ENCODE measurements at regions not wholly inside any gene's neighbourhood (a gene's known extent, or its start where the extent isn't known, plus 50 kb on each side); places are given as distances from the start of the nearest gene placed in this dataset.
"Not testable (repeated sequence)": the region's sequence is repeated elsewhere in the genome, so short reads cannot be mapped to it uniquely, and the experiment has no call there.

DNA sequence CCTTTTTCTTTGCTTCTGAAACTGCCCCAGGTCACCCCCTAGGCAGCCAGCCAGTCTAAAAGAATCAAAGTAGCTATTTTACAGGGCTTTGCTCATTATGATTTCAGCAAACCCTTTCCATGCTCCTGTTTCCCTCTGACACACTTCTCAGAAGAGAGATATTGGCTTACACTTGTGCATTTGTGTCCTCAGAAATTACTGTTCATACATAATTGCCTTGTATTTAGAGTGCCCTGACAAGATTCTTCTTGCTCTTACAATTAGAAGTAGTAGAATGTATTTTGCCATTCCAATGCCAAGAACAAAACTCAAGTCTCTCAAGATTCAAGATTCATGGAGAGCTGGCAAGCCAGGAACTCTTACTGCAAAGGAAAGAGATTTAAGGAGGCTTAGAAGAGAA, 531.0 kb upstream of the ZFP42 start:
- DNase-seq = no peak

- DNase-seq = no peak
Observed at GRCh38 chr4:187467224-187467623, 528.3 kb upstream of the ZFP42 start.

DNA sequence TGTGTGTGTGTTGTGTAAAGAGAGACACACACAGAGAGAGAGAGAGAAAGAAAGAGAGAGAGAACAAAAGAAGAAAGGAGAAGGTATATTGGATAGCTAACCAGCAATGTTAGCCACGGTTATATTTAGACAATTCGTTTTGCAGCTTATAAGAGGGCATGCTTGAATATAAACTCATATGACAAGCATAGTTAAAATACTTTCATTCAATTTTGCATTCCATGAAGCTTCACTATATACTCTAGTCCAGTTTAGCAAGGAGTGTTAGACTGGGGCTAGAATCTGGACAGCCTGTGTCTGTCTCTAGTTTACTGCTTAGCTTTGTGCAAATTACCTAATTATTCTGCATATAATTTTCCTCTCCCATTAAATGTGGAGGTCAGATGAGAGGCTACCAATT, 525.9 kb upstream of the ZFP42 start:
- DNase-seq = no peak

DNA sequence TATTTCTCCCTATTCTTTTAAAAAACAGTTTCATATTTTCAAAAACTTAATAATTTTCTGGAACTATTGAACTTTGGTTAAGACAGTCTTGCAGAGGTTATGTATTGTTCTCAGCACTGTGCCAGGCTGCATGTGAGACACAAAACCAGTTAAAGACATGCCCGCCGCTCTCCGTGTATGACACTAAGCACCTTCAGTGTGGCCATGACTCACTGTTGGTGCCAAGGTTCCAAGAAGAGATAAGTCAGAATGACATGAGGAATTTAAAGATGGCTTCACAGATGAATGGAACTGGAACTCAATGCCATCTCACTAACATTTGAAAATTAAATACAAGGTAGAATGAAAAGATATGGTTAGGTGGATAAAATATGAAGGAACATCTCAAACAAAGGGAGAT, 525.5 kb upstream of the ZFP42 start:
- DNase-seq = no peak

DNA sequence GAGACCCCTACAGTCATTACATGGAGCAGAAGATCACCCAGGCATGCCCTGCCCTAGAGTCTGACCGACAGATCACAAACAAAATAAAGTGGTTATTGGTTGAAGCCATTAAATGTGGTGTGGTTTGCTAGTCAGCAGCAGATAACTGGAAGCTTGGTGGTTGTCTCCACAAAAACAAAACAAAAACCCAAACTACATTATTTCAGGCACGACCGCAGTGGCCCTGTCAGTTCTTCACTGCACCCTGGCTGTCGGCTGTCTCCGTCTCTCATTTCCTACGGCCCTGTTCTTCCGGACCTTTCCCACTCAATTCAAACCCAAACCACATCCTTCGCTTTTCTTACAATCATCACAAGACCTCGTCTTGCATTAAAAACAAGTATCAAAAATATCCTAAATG, 521.3 kb upstream of the ZFP42 start:
- DNase-seq = no peak

GRCh38 chr4:187475901-187476300, 519.7 kb upstream of the ZFP42 start:
- no peak for DNase-seq

GRCh38 chr4:187477224-187477623, 518.3 kb upstream of the ZFP42 start:
- DNase-seq = no peak

DNA sequence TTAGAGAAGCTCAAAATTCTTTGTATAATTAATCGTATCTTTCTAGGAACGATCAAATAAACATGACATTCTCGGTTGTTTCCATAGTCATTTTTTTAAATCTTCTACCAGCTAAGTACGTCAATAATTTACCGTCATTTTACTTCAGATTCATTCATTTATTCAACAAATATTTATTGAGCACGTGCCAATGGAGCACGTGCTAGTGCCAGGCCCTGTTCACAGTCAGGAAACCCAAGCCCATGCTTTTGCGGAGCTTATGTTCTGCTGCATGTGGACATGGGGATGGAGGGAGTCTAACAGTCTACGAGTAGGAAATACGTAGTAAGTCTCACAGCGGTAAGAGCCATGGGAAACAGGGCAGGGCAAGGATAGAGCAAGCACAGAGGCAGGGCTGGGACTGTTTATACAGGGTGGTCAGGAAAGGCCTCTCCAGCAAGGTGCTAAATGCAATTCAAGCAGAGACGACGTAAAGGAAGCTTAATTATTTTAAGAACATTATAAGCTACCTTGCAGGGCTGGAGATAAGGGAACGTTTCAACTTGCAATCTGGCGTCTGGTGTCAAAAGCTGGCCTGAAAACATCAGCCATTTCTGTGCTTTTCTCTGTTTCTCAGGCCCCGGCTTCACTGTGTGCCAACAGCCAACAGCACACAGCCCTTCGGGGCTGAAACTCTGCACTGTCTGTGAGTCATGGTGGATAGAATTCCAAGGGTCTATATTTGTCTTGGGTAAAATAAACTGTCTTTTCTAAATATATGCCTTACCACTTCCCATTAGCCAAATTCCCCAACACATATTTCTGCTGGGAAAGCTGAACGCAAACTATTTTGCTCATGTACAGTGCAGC, 517.1 kb upstream of the ZFP42 start:
- DNase-seq = no peak

DNA sequence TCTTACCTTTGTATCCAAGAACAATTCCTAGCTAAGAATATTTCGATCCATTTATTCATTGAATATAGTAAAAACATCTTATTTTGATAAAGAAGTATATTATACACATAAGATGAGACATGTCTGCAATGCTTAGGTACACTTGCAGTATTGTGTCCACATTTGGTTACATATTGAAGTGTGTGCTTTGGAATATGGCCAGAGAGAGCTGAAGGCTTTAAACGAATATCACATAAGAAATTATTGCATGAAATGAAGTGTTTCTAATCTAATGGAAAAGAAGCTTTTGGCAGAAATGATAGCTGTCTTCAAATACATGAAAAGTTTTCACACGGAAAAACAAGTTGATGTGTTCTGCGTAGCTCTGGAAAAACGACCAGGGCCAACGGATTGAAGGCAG, 516.1 kb upstream of the ZFP42 start:
- DNase-seq = no peak

- DNase-seq = no peak
Observed at GRCh38 chr4:187480146-187481145, 515.1 kb upstream of the ZFP42 start.

- no peak for DNase-seq
Observed at GRCh38 chr4:187484186-187484585, 511.4 kb upstream of the ZFP42 start.

- DNase-seq = no peak
Observed at GRCh38 chr4:187485676-187486075, 509.9 kb upstream of the ZFP42 start.

- DNase-seq = no peak
Observed at GRCh38 chr4:187491286-187491685, 504.3 kb upstream of the ZFP42 start.

- DNase-seq = no peak
Observed at GRCh38 chr4:187491959-187492358, 503.6 kb upstream of the ZFP42 start.

DNA sequence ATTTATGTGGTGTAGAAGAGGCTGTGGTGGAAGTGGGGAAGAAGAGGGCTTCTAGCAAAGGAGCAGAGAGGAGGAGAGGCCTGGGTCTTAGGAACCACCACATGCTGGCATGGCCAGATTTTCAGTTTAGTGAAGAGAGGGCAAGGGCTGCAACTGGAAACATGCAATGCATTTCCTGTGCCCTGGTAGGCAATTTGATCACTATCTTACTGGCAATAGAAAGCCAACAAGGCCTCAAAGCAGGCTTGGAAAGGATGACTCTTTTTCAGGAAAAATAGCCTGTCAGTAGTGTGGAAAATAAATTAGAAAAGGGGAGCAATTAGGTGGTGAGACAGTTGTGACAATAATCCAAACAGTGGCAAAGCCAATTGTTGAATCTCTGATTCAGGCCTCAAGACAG, 501.9 kb upstream of the ZFP42 start:
- DNase-seq = no peak

DNA sequence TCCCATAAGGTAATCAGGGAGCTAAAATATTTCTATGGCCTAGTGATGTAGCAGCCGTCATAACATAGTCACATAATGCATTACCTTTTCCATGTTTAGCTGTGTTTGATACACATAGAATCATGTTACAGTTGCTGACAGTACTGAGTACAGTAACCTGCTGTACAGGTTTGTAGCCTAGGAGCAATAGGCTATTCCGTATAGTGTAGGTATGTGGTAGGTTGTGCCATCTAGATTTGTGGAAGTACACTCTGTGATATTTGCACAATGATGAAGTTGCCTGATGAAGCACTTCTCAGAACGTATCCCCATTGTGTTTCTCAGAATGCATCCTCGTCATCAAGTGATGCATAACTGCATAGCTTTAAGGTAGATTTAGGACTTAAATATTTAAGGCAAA, 495.6 kb upstream of the ZFP42 start:
- no peak for DNase-seq

DNA sequence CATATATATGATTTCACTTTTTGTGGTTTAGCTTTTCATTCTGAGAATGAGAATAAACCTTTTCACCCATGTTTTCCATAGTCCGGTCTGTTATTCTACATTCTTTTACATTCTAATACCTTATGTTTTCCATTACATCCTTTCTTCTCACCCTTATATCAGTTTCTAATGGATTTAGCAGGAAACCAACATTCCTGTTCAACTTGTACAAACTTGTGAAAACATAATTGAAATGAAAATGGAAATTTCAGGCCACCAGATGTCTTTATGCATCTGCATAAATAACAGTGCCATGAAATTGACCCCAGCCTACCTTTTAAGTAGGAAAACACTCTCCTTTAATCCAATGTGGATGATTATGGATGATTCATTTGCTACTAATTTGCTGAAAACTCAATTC, 494.8 kb upstream of the ZFP42 start:
- DNase-seq = no peak

DNA sequence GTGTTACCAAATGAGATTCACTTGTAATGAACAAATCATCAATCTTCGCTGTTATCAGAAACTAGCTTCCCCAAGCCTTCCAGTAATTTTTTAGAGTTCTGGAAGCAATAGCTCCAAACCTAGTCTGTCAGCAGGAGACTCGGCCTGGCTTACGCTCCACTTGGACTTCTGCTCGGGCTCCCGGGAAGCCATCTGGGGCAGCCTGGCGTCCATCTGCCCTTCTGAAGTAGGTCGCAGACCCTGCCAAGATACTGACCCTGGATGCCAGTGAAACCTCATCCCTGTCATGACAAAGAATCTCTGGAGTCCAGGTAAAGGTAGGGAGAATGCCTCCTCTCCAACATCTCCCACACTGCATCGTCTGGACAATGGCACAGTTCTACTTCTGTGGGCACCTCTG, 493.8 kb upstream of the ZFP42 start:
- no peak for DNase-seq

- no peak for DNase-seq
Observed at GRCh38 chr4:187504974-187505797, 490.4 kb upstream of the ZFP42 start.

- not testable (repeated sequence) for DNase-seq
Observed at GRCh38 chr4:187505798-187506141, 489.8 kb upstream of the ZFP42 start.

- DNase-seq = no peak
Observed at GRCh38 chr4:187516224-187516623, 479.3 kb upstream of the ZFP42 start.

- no peak for DNase-seq
Observed at GRCh38 chr4:187541666-187542065, 453.9 kb upstream of the ZFP42 start.

- no peak for DNase-seq
Observed at GRCh38 chr4:187544461-187545053, 451.0 kb upstream of the ZFP42 start.

All from NCI-H774 (cell line).